SK-N-SH treated with all-trans-retinoic acid at 6 μM for 48 hours (cell line): ENCODE measurements at regions not wholly inside any gene's neighbourhood (a gene's known extent, or its start where the extent isn't known, plus 50 kb on each side); places are given as distances from the start of the nearest gene placed in this dataset.

ENCODE experiments used
- ARNTL ChIP-seq: fragments of 450-650 bp; formaldehyde crosslinking; IDR thresholded peaks from 2 replicates; pipeline ENCODE4 v1.5.0; 2020; ENCODE audit warnings: low read depth, mild to moderate bottlenecking, moderate library complexity, borderline replicate concordance
- OSR1 ChIP-seq: fragments of 250-450 bp; sonication (Bioruptor Pico); IDR thresholded peaks from 2 replicates; pipeline ENCODE4 v1.8.0; 2022; ENCODE audit warnings: moderate library complexity, mild to moderate bottlenecking, inconsistent platforms
- RARB ChIP-seq: fragments of 250-450 bp; sonication (Bioruptor Pico); IDR thresholded peaks from 2 replicates; pipeline ENCODE4 v1.8.0; 2021; ENCODE audit warnings: mild to moderate bottlenecking, moderate library complexity
- ZNF70 ChIP-seq: fragments of 450-650 bp; formaldehyde crosslinking; IDR thresholded peaks from 2 replicates; pipeline ENCODE4 v1.5.0; 2020; ENCODE audit warnings: mild to moderate bottlenecking, moderate library complexity

DNA sequence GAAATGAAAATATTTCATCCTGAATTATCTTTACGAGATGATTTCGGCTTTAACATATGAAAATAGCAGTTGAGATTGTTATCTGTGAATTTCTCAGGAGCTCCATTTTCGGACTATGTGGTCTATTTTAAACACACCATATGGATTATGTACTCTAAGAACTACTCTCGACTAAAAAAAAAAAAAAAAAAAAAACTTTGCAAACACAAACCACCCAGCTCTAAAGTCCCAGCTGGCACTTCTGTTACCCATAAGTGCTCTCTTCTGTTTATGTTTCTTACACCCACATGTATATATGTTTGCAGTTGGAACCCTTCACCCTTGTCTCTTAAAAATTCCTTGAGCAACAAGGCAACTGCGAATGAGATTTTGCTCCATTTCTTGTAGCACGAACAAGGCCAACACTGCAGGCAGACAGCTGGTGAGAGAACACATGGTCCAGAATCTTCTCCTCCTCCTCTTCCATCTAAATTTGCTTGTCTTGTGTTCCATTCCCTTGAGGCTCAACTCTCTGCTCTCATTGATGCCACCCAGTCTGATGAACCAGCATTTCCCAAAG, 172.7 kb upstream of the HCCS start:
- TF ChIP-seq RARB (CRISPR knock-in tag) (no peak), OSR1 (no peak), ARNTL (CRISPR knock-in tag) (no peak), ZNF70 (CRISPR knock-in tag) (no peak)
